Transverse colon (tissue), 4 donors: ENCODE measurements at regions not wholly inside any gene's neighbourhood (a gene's known extent, or its start where the extent isn't known, plus 50 kb on each side); places are given as distances from the start of the nearest gene placed in this dataset.

Experiments used
- DNase-seq: peaks from one replicate; pipeline ENCODE4 v3.0.0-alpha.2; 2019
- H3K27ac ChIP-seq, 4 donors: fragments of 200-600 bp; sonication (generic); 2 replicates each; pipeline ENCODE4 v1.5.1; 2016 to 2018; ENCODE audit warnings: inconsistent platforms in 4 of 4
- H3K27me3 ChIP-seq: fragments of 200-600 bp; sonication (generic); 2 replicates; pipeline ENCODE4 v1.5.1; 2017; ENCODE audit warnings: inconsistent platforms
- H3K36me3 ChIP-seq, 4 donors: fragments of 200-600 bp; sonication (generic); 2 replicates each; pipeline ENCODE4 v1.5.1; 2017 to 2019; ENCODE audit warnings: inconsistent platforms in 4 of 4
- H3K4me1 ChIP-seq, 4 donors: fragments of 200-600 bp; sonication (generic); 2 replicates each; pipeline ENCODE4 v1.5.1; 2017 to 2020; ENCODE audit warnings: inconsistent platforms in 4 of 4
- H3K4me3 ChIP-seq, 4 donors: fragments of 200-600 bp; sonication (generic); 1 replicate in 1 of 4; 2 replicates in 3 of 4; pipeline versions ENCODE4 v1.5.1 to v1.6.1; 2017 to 2019; ENCODE audit warnings: inconsistent platforms in 4 of 4
- H3K9me3 ChIP-seq, 2 donors: fragments of 200-600 bp; sonication (generic); 2 replicates each; pipeline ENCODE4 v1.5.1; 2017 to 2019; ENCODE audit warnings: inconsistent platforms in 2 of 2
- CTCF ChIP-seq, 5 experiments: fragments of 200-600 bp in 3 of 5; fragments of 450-650 bp in 2 of 5; sonication (generic) in 3 of 5; IDR thresholded peaks; 1 replicate in 2 of 5; 2 replicates in 3 of 5; pipeline ENCODE4 v1.5.1; 2016 to 2017; ENCODE audit warnings: antibody characterized with exemption in 5 of 5, inconsistent platforms in 3 of 5, mild to moderate bottlenecking in 2 of 5, moderate library complexity in 1 of 5
- EP300 ChIP-seq: sonication (generic); formaldehyde crosslinking; IDR thresholded peaks from one replicate; pipeline ENCODE4 v1.6.1; 2017; ENCODE audit warnings: antibody characterized with exemption, low read depth
- POLR2A ChIP-seq: fragments of 450-650 bp; IDR thresholded peaks from one replicate; pipeline ENCODE4 v1.6.1; 2016; ENCODE audit warnings: antibody characterized with exemption, mild to moderate bottlenecking, moderate library complexity
- POLR2AphosphoS5 ChIP-seq, 3 donors: sonication (generic); formaldehyde crosslinking; IDR thresholded peaks; one replicate each; pipeline ENCODE4 v1.6.1; 2016; ENCODE audit warnings: antibody characterized with exemption in 3 of 3
- WGBS, 2 donors: methylation state at CpG; one replicate each; pipeline ENCODE4 v1.1.5; 2018; ENCODE audit warnings: low coverage in 1 of 2; 5-methylcytosine and 5-hydroxymethylcytosine counted together
- in situ Hi-C, 4 donors: fragments of 200-750 bp; cut with MboI; loops; one replicate each; pipeline versions ENCODE4 v1.15.0 to v1.15.1; 2017; ENCODE audit warnings: low sequenced_read_pairs in 3 of 4, low pct_ligation_motif_present in 1 of 4, low pct_unique_long_range_greater_than_20kb in 1 of 4
- intact Hi-C: fragments of 100-400 bp; cut with DNase I; formaldehyde crosslinking; loops from one replicate; pipeline ENCODE4 v1.15.1; 2023; ENCODE audit warnings: low total_unique reads

GRCh38 chr13:81568824-81569223 lies 1227.9 kb upstream of the SPRY2 start:
- H3K4me3 ChIP-seq, result no peak overlapping the region
- TF ChIP-seq POLR2AphosphoS5 (IDR thresholded peaks at IDR 0.05) (no peak), EP300 (no peak), CTCF (IDR thresholded peaks at IDR 0.05) (no peak), POLR2A (no peak)
- no peak overlapping the region for H3K27ac ChIP-seq
- H3K4me1 ChIP-seq, result no peaks in the 10 kb centered on the region
- WGBS, 2 donors, result 47 to 61% methylated on average over 2 to 3 of the region's 3 CpGs
- in situ Hi-C loops (no loop called here), intact Hi-C loops (no loop called here)
- no peaks in the 10 kb centered on the region for H3K36me3 ChIP-seq
- no peaks in the 10 kb centered on the region for H3K9me3 ChIP-seq
- DNase-seq, result no peak
- H3K27me3 ChIP-seq, result no peaks in the 10 kb centered on the region

DNA sequence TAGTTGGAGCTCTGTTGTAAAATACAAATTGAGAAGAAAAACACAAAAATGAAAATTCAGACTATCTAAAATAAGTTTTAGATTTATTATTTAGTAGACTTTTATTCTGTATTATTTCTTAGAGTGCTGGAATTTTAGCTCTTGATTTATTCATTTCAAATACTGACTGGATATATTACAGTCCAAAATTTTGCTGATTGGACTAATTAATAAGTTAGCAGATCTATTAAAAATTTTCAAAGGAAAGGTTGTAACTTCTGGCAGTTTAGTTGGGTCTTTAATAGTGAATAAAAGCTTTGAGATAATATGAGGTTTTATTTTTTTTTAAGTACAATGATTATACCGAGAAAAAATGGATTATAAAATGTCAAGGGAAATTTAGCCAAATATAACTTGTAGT lies 1224.9 kb upstream of the SPRY2 start:
- 79 to 94% methylated on average over 1 of the region's 1 CpG for WGBS, 2 donors

GRCh38 chr13:81563091-81563490 lies 1222.2 kb upstream of the SPRY2 start:
- DNase-seq, result no peak
- Histone ChIP-seq H3K4me1 (no peaks in the 10 kb centered on the region), H3K36me3 (no peaks in the 10 kb centered on the region), H3K4me3 (no peak overlapping the region), H3K9me3 (no peaks in the 10 kb centered on the region), H3K27me3 (no peaks in the 10 kb centered on the region), H3K27ac (no peak overlapping the region)
- in situ Hi-C loops (no loop called here), intact Hi-C loops (no loop called here)
- TF ChIP-seq POLR2AphosphoS5 (IDR thresholded peaks at IDR 0.05), result no peak
- no peak for TF ChIP-seq CTCF (IDR thresholded peaks at IDR 0.05)

More for the DNA sequence above, 1224.9 kb upstream of the SPRY2 start:
- intact Hi-C loops, result no loop called here
- TF ChIP-seq EP300 (no peak), POLR2A (no peak), CTCF (IDR thresholded peaks at IDR 0.05) (no peak), POLR2AphosphoS5 (IDR thresholded peaks at IDR 0.05) (no peak)
- Histone ChIP-seq H3K4me3 (no peak overlapping the region), H3K27me3 (no peaks in the 10 kb centered on the region), H3K27ac (no peak overlapping the region), H3K9me3 (no peaks in the 10 kb centered on the region), H3K4me1 (no peaks in the 10 kb centered on the region), H3K36me3 (no peaks in the 10 kb centered on the region)
- no peak for DNase-seq
- in situ Hi-C loops, result no loop called here

DNA sequence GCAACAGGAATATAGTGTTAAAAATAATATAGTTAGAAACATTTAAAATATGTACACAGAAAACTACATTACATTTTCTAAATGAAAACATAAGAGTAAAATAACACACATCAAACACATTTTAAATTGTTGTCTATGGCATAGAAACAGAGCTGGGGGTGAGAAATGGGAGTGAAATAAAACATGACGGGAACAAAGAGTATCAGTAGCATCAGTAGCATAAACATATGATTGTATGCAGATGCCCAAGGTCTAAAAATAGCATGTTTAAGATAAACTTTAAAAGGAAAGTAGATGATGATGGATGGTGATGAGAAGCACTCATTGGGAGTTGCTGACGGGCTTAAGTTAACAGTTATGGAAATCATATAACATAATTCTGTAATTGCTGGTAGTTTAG lies 1221.7 kb upstream of the SPRY2 start:
- in situ Hi-C loops, result no loop called here
- H3K27ac ChIP-seq, result no peak overlapping the region
- no peaks in the 10 kb centered on the region for H3K4me1 ChIP-seq
- TF ChIP-seq CTCF (IDR thresholded peaks at IDR 0.05) (no peak), POLR2A (no peak), POLR2AphosphoS5 (IDR thresholded peaks at IDR 0.05) (no peak), EP300 (no peak)
- H3K9me3 ChIP-seq, result no peaks in the 10 kb centered on the region
- intact Hi-C loops, result no loop called here
- no peak overlapping the region for H3K4me3 ChIP-seq
- WGBS, 2 donors, result 47 to 62% methylated on average over 2 of the region's 2 CpGs
- no peaks in the 10 kb centered on the region for H3K36me3 ChIP-seq
- DNase-seq, result no peak
- H3K27me3 ChIP-seq, result no peaks in the 10 kb centered on the region
